Activated CD4-positive, alpha-beta T cell treated with anti-CD3 and anti-CD28 coated beads, Interleukin-10, Interleukin-2, amounts not matched to agents 100 ng/mL and 50 ng/mL, durations not matched to agents 16 hours and 8 hours (primary cell): ENCODE measurements at regions not wholly inside any gene's neighbourhood (a gene's known extent, or its start where the extent isn't known, plus 50 kb on each side); places are given as distances from the start of the nearest gene placed in this dataset.
"Not testable (repeated sequence)": the region's sequence is repeated elsewhere in the genome, so short reads cannot be mapped to it uniquely, and the experiment has no call there.

ENCODE experiments used
- DNase-seq: peaks from one replicate; pipeline ENCODE4 v3.0.0-alpha.2; 2020

DNA sequence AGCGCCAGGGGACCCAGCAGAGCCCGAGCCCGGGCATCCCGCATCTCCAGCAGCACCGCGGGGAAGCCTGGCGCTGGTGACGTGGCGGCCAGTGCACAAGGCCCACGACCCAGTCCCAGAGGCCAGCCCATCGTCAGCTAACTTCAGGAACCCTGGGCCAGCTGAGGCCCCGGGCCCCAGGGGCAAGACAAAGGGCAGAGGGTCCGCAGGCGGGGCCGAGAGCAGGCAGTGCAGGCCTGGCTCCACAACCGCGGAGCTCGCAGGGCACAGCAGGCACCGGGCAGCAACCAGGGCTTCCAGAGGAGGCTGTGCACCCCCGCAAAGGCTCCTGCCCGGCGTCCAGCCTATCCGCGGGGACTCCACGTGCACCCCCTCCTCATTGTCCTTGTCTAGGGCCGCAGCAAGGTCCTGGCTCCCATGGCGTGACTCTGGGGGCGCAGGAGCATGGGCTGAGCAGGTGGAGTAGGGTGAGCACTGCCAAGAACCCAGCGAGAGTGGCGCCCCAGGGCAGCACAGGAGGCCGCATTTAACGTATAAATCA, 352.5 kb downstream of the KCNJ18 start:
- not testable (repeated sequence) for DNase-seq

DNA sequence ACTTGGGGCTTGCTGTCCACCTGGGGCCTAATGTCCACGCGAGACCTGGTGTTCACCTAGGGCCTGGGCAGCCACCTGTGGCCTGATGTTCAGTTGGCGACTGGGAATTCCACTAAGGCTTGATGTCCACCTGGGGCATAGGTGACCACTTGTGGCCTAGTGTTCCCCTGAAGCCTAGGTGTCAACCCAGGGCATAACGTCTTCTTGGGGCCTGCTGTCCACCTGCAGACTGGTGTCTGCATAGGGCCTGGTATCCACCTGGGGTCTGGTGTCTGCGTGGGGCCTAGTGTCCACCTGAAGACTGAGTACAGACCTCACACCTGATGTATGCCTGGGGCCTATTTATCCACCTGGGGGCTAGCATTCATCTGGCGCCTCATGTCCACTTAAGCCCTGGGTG, 355.2 kb downstream of the KCNJ18 start:
- DNase-seq: not testable (repeated sequence)

DNA sequence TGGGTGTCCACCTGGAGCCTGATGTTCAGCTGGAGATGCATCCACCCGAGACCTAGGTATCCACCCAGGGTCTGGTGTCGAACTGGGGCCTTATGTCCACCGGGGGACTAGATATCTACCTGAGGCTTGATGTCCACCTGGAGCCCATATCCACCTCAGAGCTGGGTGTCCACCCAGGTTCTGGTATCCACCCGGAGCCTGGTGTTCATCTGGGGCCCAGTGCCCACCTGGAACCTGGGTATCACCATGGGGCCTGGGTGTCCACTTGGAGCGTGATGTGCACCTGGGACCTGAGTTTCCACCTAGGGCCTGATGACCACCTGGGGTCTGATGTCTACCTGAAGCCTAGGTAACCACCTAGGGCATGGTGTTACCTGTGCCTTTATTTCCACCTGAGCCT, 355.9 kb downstream of the KCNJ18 start:
- not testable (repeated sequence) for DNase-seq

DNA sequence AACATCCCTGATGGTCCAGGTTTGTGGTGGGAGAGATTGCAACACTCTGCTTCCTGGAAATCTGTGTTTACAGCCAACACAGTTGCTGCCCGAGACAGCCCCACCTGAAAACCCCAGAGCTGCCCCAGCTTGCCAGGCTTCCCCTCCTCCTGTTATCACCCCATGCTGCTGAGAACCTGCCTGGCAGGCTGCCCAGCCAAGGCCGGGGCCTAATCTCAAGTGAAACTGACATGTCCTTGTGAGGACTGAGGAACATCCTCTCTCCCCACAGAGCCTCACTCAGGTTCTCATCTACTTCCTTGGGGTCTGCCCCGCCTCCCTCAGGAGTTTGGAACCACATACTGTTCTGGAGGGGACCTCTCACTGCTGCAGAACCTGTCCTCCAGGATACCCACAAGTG, 358.4 kb downstream of the KCNJ18 start:
- DNase-seq: not testable (repeated sequence)

DNA sequence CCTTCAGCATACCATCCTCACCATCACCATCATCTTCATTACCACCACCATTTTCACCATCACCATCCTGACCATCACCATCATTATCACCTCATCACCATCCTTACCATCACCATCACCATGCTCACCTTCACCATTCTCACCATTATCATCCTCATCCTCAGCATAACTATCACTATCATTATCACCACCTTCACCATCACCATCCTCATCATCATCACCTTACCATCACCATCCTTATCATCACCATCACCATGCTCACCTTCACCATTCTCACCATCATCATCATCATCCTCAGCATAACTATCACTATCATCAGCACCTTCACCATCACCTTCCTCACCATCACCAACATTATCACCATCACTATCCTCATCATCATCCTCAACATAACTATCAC, 360.4 kb downstream of the KCNJ18 start:
- DNase-seq: not testable (repeated sequence)

DNA sequence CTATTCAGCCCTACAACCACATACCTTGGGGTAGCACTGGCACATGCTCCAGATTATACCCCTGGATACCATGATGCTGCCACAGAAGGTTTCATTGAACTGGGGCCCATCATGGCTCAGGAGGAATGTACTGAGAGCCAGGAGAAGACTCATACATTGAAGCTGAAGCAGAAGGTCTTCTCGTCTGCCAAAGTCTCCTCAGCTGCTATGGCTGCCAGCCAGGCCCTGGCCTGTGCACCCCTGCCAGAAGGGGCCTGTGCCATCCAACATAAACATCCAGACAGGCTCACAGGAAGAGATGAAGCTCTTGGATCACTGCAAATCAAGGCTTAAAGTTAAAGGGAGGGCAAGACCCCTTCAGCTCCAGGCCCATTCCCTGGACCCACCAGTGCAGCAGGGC, 364.2 kb downstream of the KCNJ18 start:
- DNase-seq: not testable (repeated sequence)

DNA sequence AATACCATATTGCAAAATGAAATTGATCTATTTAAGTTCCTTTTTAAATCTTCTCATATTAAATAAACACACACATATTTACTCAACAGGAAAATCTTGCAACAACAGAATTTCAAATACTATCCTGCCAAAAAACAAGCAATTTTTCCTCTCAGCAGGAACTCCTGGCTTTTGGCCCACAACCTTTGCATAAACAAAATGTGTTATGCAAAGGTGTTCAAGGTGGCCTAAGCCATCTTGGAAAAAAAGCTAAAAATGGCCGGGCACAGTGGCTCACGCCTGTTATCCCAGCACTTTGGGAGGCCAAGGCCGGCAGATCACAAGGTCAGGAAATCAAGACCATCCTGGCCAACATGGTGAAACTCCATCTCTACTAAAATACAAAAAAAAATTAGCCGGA, 383.6 kb downstream of the KCNJ18 start:
- not testable (repeated sequence) for DNase-seq

DNA sequence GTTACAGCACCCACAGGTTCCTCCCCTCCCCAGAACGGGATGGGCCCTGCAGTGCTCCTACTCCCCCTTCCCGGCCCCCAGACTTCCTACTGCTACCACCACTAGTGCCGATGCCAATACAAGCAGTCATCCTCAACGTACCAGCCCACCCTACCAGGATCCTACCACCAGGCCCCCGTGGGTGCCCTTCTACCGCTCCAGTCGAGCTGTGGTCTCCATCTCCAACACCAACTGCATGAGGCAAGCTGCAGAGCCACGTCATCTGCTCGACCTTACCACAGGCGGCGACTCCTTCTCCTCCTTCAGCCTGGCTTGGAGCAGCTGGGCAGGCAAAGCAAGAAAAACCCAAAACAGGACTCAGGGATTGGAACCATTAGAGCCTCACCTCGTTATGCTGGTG, 396.3 kb downstream of the KCNJ18 start:
- not testable (repeated sequence) for DNase-seq

DNA sequence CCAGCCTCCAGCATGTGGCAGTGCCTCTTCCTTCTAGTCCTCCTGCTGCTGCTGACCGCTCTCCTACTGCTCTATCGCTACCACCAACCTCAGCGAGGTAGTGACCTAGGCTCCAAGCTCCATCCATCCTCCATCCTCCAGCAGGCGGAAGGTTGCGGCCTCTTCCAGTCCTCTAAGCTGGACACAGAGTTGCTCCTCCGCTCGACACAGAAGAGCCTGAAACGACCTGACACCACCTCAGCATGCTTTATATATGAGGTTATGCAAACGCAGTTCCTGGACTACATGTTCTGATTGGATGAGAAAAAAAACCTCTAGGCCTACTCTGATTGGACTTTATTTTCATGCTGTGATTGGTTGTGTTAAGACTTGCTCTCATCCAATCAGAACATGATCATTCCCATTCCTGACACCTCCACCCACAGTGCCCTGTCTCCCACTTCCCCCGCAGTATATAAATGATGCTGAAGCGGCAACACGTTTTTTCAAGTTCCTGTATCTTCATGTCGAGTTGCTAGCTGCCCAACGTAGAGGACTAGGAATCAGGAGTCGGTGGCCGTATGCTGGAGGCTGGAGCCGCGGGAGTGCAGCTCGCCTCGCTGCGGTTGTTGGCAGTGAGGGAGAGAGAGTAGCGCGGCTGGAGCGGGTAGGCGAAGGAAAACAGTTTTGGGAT, 398.1 kb downstream of the KCNJ18 start:
- no peak for DNase-seq

DNA sequence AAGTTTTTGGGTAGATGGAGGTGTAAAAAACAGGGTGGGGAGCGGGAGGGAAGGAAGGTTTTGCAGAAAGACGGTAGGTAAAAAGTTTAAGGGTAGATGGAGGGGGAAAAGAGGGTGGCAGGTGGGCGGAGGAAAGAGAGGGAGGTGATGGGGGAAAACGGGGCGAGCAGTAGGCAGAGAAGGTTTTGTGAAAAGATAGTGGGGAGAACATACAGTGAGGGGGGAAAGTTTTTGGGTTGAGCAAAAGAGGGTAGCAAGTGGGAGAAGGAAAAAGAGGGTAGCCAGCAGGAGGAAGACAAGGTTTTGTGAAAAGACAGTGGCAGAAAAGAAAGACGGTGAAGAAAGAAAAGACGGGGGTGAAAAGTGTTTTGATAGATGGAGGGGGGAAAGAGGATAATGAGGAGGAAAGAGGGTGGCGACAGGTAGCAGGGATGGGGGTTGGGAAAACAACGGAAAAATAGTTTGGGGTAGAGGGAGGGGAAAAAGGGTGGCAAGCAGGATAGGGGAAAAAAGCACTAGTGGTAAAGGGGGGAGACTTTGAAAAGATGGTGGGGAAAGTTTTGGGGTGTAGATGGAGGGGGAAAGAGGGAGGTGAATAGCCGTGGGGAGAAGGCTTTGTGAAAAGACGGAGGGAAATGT, 398.8 kb downstream of the KCNJ18 start:
- not testable (repeated sequence) for DNase-seq

DNA sequence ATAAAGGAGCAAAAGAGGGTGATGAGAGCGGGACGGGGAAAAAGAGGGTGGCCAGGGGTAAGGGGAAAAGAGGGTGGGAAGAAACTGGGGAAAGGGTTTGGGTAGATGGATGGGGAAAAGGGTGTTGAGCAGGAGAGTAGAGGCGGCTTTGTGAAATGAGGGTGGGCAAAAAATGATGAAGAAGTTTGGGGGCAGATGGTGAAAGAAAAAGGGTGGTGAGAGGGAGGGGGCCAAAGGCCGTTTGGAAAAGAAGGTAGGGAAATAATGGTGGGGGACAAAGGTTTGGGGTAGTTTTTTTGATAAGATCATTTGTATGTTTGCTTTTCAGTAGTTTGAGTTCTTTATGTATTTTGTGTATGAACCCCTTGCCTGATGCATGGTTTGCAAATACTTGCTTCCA, 399.5 kb downstream of the KCNJ18 start:
- DNase-seq: not testable (repeated sequence)

DNA sequence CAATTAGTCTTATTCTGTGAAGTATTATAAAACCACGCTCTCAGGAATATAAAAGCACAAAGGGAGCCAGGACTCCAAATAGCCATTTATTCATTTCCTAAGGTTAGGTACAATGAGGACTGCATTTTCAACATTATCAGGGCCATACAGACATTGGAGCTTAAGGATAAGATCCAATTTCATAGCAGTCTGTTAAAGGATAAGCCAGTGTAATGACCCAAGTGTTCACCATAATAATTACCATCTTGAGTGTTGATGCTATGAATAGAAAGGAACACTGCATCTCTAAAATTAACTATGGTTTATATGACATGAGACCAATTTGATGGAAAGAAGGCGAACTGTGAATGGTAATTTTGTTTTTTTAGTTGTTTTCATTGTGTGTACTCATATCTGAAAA, 403.1 kb downstream of the KCNJ18 start:
- DNase-seq: not testable (repeated sequence)

DNA sequence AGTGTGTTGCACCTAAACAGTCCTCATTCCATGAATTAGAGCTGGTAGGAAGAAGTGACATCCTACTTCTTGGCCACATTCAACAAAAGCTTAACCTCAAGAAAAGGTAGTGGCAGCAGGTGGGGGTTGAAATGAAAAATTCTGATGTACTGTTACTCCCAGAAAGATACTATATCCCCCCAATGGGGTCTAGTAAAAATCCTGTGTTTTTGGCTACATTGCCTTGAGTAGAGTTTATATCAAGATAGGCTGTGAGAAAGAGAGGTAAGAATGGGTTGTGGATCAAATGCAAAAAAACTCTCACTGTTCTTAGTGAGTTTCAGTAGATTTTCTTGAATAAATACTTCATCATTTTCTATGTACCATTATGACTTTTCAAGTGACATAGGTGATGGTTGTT, 407.3 kb downstream of the KCNJ18 start:
- DNase-seq: not testable (repeated sequence)

DNA sequence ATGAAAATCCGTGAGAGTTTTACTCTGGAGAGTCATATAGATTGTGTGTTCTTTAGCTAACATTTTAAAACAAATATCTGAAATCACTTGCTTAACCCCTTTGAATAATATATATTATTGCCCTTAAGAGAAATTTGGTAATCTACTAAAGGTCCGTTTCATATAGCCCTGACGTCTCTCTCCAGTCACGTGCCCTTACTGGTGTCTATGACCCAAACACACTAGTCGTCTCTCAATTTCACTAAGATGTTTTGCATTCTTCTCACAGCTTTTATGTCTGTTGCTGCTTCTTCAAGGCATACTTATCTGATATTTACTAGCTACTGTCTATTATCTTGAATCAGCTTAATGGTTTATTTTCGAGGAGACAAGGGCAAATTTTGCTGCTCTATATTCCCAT, 409.9 kb downstream of the KCNJ18 start:
- no peak for DNase-seq

DNA sequence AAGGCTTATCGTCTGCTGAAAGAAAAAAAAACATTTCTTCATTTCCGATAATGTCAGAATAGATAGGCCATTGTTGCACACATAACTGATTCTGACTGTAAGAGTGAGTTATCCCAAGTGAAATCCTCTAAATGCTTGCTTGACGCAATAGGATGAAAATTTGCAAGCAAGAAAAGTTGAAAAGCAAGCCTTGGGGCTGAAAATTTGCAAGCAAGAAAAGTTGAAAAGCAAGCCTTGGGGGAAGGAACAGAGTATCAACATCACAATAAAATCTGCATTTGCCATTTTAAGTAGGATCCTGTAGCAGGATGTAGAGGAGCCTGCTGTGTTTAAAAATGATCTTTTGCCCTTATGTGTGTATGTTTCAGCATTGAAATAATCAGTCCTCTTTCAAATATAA, 424.4 kb downstream of the KCNJ18 start:
- not testable (repeated sequence) for DNase-seq

DNA sequence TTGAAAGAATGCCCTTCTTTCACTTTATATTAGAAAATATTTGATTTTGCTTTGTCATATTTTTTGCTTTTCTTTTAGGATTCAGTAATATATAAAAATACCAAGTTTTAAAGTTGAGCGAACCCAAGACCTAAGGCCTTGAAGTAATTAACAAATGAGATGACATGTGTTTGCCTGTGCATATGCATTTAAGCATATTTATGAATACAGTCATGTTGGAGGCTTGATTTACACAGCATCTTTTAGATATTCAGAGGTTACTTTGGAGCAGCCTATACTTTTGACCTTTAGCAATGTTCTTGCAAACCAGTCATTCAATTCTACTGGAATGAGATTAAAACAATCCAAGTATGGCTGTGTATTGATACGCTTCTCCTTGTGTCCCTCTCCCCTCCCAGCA, 425.1 kb downstream of the KCNJ18 start:
- DNase-seq: not testable (repeated sequence)

DNA sequence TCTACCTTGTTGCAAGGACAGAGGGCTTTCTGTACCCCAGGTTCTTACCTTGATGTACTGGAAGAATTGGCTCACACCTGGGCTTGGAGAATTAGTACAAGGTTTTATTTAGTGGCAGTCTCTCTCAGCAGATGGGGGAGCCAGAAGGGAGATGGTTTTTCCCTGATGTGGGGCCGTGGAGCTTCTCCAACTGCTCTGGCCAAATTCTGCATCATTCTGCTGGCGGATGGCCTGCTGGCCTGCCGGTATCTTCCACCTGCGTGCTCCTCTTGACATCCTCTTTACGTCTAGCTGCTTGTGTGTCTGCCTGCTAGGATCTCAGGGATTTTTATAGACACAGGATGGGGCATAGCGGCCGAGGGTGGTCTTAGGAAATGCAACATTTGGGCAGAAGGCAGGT, 426.7 kb downstream of the KCNJ18 start:
- not testable (repeated sequence) for DNase-seq

DNA sequence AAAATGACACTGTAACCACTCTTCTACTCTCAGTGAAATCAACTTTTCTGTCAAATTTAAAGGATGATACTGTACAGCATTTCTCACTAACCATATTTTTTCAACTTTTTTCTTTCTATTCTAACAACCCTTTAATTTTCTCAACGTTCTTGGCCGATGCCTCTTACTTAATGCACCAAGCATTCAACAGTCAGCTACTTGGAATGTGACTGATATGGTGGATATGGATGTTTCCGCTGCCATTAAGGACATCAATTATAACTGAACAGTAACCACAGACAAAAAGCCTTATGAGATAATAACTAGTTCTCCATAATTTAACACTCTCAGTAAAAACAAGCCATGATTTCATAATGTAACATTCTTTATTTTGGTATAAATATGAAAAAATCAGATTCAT, 427.4 kb downstream of the KCNJ18 start:
- not testable (repeated sequence) for DNase-seq

DNA sequence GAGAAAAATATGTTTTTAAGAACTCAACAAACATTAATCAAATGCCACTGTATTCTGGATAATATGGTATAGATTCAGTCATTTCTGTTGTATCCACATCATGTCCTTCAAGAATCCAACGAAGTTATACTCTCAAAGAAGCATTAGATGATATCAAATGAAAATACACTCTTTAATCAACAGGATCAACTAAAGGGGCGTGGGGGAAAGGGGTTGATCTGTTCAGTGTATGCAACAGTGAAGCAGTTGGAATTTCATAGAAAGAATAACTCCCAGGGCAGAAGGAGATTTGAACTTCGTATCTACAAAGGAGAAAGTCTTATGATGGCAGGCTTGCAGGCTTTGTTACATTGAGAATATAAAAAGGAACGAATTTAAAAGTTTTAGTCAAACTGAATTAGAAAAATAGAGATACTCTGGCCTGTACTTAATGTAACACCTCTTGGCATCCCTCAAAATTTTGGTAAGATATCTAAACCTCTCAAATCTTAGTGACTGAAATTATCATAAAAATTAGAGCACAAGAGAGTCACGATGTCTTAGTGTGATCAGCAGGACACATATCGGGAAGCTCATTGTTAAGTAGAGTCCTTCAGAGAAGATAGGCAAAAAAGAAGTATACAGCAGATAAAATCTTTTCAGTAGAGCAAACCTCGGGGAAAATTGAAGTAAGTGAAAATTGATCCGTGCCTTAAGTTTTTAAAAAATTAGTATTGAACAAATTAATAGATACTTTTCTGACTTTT, 431.4 kb downstream of the KCNJ18 start:
- DNase-seq: no peak

DNA sequence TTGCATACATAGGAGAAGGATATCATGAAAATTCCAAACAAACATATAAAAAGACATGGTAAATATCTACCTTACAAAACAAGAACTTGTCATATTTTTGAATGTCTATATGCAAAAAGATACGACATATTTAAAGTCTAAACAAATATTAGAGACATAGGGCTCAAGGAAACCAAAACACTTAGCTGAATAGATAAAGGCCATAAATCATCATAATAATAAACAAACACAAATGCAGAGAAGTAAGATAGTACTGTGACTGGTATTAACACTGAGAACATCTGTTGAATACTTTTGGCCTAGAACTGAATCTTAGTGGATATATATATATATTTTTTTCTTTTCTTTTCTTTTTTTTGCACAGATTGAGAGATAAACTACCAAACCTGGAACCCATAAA, 435.8 kb downstream of the KCNJ18 start:
- no peak for DNase-seq

DNA sequence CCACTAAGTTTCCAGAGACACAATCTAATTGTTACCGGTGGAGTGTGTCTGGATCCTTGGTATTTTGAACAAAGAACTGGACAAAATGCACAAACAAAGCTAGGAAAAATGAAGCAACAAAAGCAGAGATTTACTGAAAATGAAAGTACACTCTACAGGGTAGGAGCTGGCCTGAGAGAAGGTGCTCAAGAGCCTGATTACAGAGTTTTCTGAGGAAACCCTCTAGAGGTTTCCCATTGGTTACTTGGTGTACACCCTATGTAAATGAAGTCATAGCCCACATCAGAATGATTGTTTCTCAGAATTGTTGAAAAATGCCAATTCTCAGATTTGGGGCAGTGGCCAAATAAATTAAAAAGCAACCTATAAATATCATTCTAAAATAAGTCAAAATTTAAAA, 436.4 kb downstream of the KCNJ18 start:
- no peak for DNase-seq

DNA sequence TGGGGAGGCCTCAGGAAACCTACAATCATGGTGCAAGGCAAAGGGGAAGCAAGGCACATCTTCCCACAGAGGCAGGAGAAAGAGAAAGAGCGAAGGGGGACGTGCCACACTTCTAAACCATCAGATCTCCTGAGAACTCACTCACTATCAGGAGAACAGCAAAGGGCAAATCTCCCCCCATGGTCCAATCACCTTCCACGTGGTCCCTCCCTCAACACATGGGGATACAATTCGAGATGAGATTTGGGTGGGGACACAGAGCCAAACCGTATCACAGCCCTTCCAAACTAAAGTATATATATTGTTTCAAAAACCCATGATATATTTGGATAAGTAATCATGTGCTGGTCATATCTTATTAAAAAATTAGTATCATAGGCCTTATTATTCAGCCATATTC, 437.6 kb downstream of the KCNJ18 start:
- not testable (repeated sequence) for DNase-seq

DNA sequence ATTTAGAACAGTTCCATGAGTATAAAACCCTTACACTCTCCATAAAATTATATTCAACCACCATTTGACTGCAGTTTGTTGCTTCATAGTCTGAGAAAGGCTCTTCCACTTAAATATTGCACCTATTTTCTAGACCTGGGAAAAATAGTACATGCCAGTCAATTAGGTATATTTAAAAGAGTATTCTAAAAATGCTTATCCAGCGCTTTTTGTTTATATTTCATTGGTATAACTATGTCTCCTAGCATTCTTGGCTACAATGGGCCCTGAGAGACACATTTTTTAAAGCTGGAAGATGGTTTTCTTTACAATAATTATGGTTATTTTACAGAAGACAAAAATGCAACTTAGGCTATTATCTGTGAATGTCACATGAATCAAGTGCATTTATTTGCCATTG, 439.4 kb downstream of the KCNJ18 start:
- DNase-seq: no peak
